RWPE2 (cell line): ENCODE measurements at regions not wholly inside any gene's neighbourhood (a gene's known extent, or its start where the extent isn't known, plus 50 kb on each side); places are given as distances from the start of the nearest gene placed in this dataset.

Experiments used
- ATAC-seq: fragments of 200-7000 bp; cut with Tn5 transposase; 3 replicates; pipeline ENCODE4 v1.9.1; 2021; ENCODE audit warnings: low read depth
- DNase-seq: peaks from one replicate; pipeline ENCODE4 v3.0.0-alpha.2; 2020; ENCODE audit warnings: low spot score
- H3K27ac ChIP-seq: fragments of 450-650 bp; 2 replicates; pipeline ENCODE4 v1.5.1; 2017; ENCODE audit warnings: mild to moderate bottlenecking; ENCODE audit not compliant: poor library complexity, severe bottlenecking
- H3K27me3 ChIP-seq: fragments of 250-450 bp; sonication (Bioruptor Pico); 2 replicates; pipeline ENCODE4 v1.5.1; 2021; ENCODE audit warnings: mild to moderate bottlenecking, moderate library complexity; ENCODE audit not compliant: insufficient read depth, poor library complexity, severe bottlenecking
- H3K36me3 ChIP-seq: fragments of 250-450 bp; sonication (Bioruptor Pico); 2 replicates; pipeline ENCODE4 v1.5.1; 2020; ENCODE audit warnings: low read depth, mild to moderate bottlenecking, moderate library complexity
- H3K4me1 ChIP-seq: fragments of 250-450 bp; sonication (Bioruptor Pico); 2 replicates; pipeline ENCODE4 v1.5.1; 2021; ENCODE audit warnings: mild to moderate bottlenecking, moderate library complexity; ENCODE audit not compliant: insufficient read depth, poor library complexity, severe bottlenecking
- H3K4me3 ChIP-seq: fragments of 250-450 bp; sonication (Bioruptor Pico); 2 replicates; pipeline ENCODE4 v1.5.1; 2021; ENCODE audit warnings: mild to moderate bottlenecking, moderate library complexity; ENCODE audit not compliant: severe bottlenecking
- H3K9me3 ChIP-seq: fragments of 250-450 bp; sonication (Bioruptor Pico); 2 replicates; pipeline ENCODE4 v1.5.1; 2021; ENCODE audit warnings: mild to moderate bottlenecking, moderate library complexity; ENCODE audit not compliant: severe bottlenecking
- CTCF ChIP-seq: fragments of 450-650 bp; IDR thresholded peaks from one replicate; pipeline ENCODE4 v1.5.1; 2017; ENCODE audit warnings: mild to moderate bottlenecking, moderate library complexity; ENCODE audit not compliant: poor library complexity, severe bottlenecking

- H3K4me3 ChIP-seq: no peak overlapping the region
- no peak overlapping the region for H3K27ac ChIP-seq
- no peaks in the 10 kb centered on the region for H3K4me1 ChIP-seq
- no peak for ATAC-seq
- no peak for DNase-seq
- TF ChIP-seq CTCF: no peak
- no peaks in the 10 kb centered on the region for H3K27me3 ChIP-seq
- H3K9me3 ChIP-seq: no peaks in the 10 kb centered on the region
- H3K36me3 ChIP-seq: no peaks in the 10 kb centered on the region
Observed at GRCh38 chr11:16630651-16631050, 107.8 kb upstream of the C11orf58 start.

- no peak overlapping the region for H3K4me3 ChIP-seq
- no peaks in the 10 kb centered on the region for H3K9me3 ChIP-seq
- no peak for TF ChIP-seq CTCF
- no peaks in the 10 kb centered on the region for H3K4me1 ChIP-seq
- no peak overlapping the region for H3K27ac ChIP-seq
- DNase-seq: no peak
- peaks cover 51% of the 10 kb centered on the region for H3K27me3 ChIP-seq
- no peak for ATAC-seq
- H3K36me3 ChIP-seq: no peaks in the 10 kb centered on the region
Observed at GRCh38 chr11:16618431-16618830, 120.0 kb upstream of the C11orf58 start.

- Histone ChIP-seq H3K9me3 (no peaks in the 10 kb centered on the region), H3K4me1 (no peaks in the 10 kb centered on the region), H3K27me3 (peaks cover 81% of the 10 kb centered on the region), H3K36me3 (no peaks in the 10 kb centered on the region), H3K4me3 (no peak overlapping the region), H3K27ac (no peak overlapping the region)
- ATAC-seq (no peak), DNase-seq (no peak)
- TF ChIP-seq CTCF: no peak
Observed at GRCh38 chr11:16615480-16615879, 123.0 kb upstream of the C11orf58 start.

GRCh38 chr11:16613512-16614381 lies 124.7 kb upstream of the C11orf58 start:
- peak; percentile 77 for DNase-seq
- H3K4me3 ChIP-seq: peak overlapping the region; percentile 8
- no peaks in the 10 kb centered on the region for H3K4me1 ChIP-seq
- no peaks in the 10 kb centered on the region for H3K36me3 ChIP-seq
- ATAC-seq: peak; percentile 97
- no peaks in the 10 kb centered on the region for H3K9me3 ChIP-seq
- TF ChIP-seq CTCF: peak; percentile 86
- peaks cover 97% of the 10 kb centered on the region for H3K27me3 ChIP-seq
- no peak overlapping the region for H3K27ac ChIP-seq

GRCh38 chr11:16613262-16613511 lies 125.3 kb upstream of the C11orf58 start:
- no peak for TF ChIP-seq CTCF
- peak overlapping the region; percentile 8 for H3K4me3 ChIP-seq
- no peaks in the 10 kb centered on the region for H3K4me1 ChIP-seq
- DNase-seq: peak; percentile 38
- no peak overlapping the region for H3K27ac ChIP-seq
- peaks cover 94% of the 10 kb centered on the region for H3K27me3 ChIP-seq
- ATAC-seq: no peak
- no peaks in the 10 kb centered on the region for H3K9me3 ChIP-seq
- H3K36me3 ChIP-seq: no peaks in the 10 kb centered on the region
